ENCODE measurements at regions not wholly inside any gene's neighbourhood (a gene's known extent, or its start where the extent isn't known, plus 50 kb on each side); places are given as distances from the start of the nearest gene placed in this dataset.

DNA sequence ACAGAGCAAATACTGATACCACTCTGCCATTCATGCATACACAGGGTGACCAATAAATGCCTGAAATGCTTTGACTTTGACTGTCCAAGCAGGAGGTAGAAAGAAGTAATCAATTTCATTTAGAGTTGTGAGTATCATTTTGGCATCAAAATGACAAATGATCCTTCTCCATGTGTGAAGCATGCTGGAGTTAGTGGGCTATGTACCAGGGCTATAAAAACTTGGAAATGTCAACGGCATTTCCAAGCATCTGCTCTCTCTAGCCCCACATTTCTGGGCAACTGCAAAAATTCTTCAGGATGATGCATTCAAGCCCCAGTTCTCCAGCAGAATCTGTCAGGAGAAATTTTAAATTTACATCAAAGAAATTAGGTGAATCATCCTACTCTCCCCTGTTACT is 208.4 kb upstream of the PTBP2 start:
- no peak for DNase-seq
- Histone ChIP-seq H3K4me1 (ENCODE audit: low read depth) (no peaks in the 10 kb centered on the region), H3K36me3 (ENCODE audit: low read depth) (no peaks in the 10 kb centered on the region), H3K9me3 (no peaks in the 10 kb centered on the region), H3K4me3 (no peak overlapping the region)
- intact Hi-C loops (cut with DNase I, micrococcal nuclease): no loop called here
- ATAC-seq: no peak
- TF ChIP-seq, protein P1, sequence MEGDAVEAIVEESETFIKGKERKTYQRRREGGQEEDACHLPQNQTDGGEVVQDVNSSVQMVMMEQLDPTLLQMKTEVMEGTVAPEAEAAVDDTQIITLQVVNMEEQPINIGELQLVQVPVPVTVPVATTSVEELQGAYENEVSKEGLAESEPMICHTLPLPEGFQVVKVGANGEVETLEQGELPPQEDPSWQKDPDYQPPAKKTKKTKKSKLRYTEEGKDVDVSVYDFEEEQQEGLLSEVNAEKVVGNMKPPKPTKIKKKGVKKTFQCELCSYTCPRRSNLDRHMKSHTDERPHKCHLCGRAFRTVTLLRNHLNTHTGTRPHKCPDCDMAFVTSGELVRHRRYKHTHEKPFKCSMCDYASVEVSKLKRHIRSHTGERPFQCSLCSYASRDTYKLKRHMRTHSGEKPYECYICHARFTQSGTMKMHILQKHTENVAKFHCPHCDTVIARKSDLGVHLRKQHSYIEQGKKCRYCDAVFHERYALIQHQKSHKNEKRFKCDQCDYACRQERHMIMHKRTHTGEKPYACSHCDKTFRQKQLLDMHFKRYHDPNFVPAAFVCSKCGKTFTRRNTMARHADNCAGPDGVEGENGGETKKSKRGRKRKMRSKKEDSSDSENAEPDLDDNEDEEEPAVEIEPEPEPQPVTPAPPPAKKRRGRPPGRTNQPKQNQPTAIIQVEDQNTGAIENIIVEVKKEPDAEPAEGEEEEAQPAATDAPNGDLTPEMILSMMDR (IDR thresholded peaks at IDR 0.05): no peak

DNA sequence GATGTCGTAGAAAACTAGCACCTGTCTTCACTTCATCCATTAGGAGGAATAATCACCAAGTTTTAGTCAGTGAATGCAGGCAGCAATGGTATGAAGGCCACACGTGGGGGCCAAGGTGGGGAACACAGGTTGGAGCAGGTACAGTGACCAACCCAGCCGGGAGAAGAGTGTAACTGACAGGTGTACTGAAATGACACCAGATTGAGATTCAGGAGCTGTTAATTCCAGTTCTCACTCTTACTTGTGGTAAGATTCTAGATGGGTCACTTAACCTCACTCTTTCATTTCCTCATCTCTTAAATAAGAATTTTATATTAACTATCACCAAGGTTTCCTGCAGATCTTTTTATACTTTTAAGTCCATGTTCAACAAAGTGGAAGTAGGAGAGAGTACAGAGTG is 206.2 kb upstream of the PTBP2 start:
- H3K9me3 ChIP-seq: no peaks in the 10 kb centered on the region
- DNase-seq (no peak), ATAC-seq (no peak)
- TF ChIP-seq, protein P1 (IDR thresholded peaks at IDR 0.05): no peak
- no peak overlapping the region for H3K4me3 ChIP-seq
- intact Hi-C loops (cut with DNase I, micrococcal nuclease): no loop called here
- no peaks in the 10 kb centered on the region for H3K36me3 ChIP-seq (ENCODE audit: low read depth)
- no peaks in the 10 kb centered on the region for H3K4me1 ChIP-seq (ENCODE audit: low read depth)

DNA sequence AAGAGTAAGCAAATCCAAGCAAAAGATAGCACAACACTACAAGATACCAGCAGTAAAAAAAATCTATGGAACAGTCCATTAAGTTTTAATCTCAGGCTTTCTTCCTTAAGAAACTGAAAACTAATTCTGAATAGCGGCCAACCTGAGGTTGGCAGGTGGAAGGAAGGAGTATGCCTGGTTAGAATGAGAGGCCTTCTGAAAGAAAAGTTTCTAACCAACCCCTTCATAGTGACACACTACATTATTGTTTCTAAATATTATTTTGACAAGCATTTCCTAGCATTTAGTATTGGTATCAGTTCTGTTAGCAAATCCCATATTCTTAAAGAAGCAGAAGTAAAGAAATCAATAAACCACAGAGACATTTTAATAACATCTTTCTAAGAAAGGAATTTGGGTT is 205.7 kb upstream of the PTBP2 start:
- Histone ChIP-seq H3K9me3 (no peaks in the 10 kb centered on the region), H3K4me1 (ENCODE audit: low read depth) (no peaks in the 10 kb centered on the region), H3K4me3 (no peak overlapping the region), H3K36me3 (ENCODE audit: low read depth) (no peaks in the 10 kb centered on the region)
- no peak for DNase-seq
- no peak for ATAC-seq
- TF ChIP-seq, protein P1 (IDR thresholded peaks at IDR 0.05): no peak
- intact Hi-C loops (cut with DNase I, micrococcal nuclease): no loop called here

DNA sequence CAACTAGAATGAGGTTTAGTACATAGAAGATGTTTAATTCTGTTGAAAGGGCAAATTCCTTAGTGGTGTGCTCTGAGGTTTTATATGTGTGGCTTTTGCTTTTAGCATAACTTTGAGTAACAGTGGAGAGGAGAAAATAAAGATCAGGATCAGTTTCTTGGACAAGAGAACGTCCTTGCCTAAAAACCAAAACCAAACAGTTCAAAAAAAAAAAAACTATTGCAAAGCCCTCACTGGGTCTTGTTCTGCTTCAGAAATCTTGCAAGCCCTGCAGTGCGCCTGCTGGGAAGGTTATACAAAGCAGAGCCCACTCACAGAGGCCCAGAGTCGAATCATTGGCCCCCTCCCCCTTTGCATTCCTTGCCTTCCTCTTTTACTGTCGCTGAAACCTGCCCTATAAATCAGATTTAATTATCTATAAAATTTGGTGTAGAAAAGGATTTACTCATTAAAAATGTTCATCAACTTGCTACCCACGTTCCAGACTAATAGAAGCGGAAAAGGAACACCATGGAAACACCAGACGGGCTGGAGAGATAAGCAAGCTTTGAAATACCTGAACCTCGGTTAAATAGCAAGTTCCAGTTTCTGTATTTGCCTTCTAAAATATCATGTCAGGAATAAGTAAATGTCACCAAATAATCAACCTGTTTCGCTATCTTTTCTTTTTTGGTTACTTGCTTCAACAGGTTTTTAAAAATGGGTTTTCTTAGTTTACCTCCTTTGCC is 201.6 kb upstream of the PTBP2 start:
- Histone ChIP-seq H3K4me3 (no peak overlapping the region), H3K4me1 (ENCODE audit: low read depth) (no peaks in the 10 kb centered on the region), H3K36me3 (ENCODE audit: low read depth) (no peaks in the 10 kb centered on the region), H3K9me3 (no peaks in the 10 kb centered on the region)
- DNase-seq: no peak
- TF ChIP-seq, protein P1 (IDR thresholded peaks at IDR 0.05): no peak
- intact Hi-C loops (cut with DNase I, micrococcal nuclease): no loop called here
- ATAC-seq: no peak

DNA sequence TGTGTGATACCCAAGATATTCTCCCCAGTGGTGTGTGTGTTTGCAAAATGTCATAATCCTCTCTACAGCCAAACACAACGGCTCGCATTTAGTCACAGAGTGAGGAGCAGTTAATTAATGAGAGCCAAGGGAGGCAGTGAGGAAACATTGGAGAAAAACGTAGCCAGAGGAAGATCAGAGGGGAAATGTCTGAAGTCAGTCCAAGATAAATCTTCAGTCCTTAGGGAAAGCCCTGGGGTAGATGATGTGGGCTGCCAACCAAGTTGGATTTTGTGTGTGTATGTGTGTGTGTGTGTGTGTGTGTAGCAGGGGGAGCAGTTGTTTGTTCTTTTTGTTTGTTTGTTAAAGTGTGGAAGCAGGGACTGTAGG is 201.0 kb upstream of the PTBP2 start:
- no peak for DNase-seq

More for the DNA sequence above, 201.0 kb upstream of the PTBP2 start:
- Histone ChIP-seq H3K36me3 (ENCODE audit: low read depth) (no peaks in the 10 kb centered on the region), H3K4me3 (no peak overlapping the region), H3K4me1 (ENCODE audit: low read depth) (no peaks in the 10 kb centered on the region), H3K9me3 (no peaks in the 10 kb centered on the region)
- peak; percentile 13 for ATAC-seq
- intact Hi-C loops (cut with DNase I, micrococcal nuclease): no loop called here
- TF ChIP-seq, protein P1 (IDR thresholded peaks at IDR 0.05): no peak

All from mucosa of descending colon (tissue), 3 donors.